SU-DHL-6 (cell line): ENCODE measurements at regions not wholly inside any gene's neighbourhood (a gene's known extent, or its start where the extent isn't known, plus 50 kb on each side); places are given as distances from the start of the nearest gene placed in this dataset.

Source experiments
- EZH2phosphoT487 ChIP-seq: fragments of 200-600 bp; sonication (generic), shearing (Covaris generic); conservative IDR thresholded peaks from 2 replicates; pipeline ENCODE4 v1.6.1; 2018; ENCODE audit warnings: mild to moderate bottlenecking, antibody characterized with exemption, low read length, moderate library complexity, mixed read lengths
- TF ChIP-seq, protein P1 (sequence below): fragments of 200-600 bp; sonication (generic); IDR thresholded peaks from one replicate; pipeline ENCODE4 v1.5.1; 2017; ENCODE audit warnings: antibody characterized with exemption, mild to moderate bottlenecking, low read length, moderate library complexity; ENCODE audit not compliant: insufficient read depth, poor library complexity, severe bottlenecking

DNA sequence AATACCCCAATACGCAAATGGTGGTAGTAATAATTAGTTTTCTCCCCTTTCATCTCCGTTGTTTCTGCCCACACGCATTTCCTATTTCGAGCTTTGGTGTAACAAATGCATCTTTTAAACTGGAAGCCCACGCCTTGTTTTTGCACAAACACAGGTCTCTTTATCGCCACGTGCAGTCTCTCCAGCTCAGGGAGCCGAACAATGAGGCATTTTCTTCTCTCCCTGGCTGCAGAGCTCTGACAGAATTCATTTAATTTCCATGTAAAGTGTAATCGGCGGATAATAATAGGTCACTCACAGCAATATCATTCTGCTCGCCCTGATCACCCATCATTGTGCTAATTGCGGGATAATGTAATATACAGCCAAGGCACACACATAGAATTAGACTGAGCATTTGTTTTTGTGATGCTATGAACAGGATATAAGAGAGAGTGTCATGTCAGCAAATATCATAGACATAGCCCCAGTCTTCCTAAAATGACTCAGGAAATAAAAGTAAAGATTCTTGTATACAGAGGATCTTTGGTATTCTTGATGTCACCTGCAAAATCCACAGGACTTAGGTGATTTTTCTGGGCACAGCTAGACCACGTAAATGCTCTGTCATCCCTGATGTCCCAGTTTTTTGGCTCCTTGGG is 452.6 kb upstream of the CDH11 start:
- TF ChIP-seq, protein P1, sequence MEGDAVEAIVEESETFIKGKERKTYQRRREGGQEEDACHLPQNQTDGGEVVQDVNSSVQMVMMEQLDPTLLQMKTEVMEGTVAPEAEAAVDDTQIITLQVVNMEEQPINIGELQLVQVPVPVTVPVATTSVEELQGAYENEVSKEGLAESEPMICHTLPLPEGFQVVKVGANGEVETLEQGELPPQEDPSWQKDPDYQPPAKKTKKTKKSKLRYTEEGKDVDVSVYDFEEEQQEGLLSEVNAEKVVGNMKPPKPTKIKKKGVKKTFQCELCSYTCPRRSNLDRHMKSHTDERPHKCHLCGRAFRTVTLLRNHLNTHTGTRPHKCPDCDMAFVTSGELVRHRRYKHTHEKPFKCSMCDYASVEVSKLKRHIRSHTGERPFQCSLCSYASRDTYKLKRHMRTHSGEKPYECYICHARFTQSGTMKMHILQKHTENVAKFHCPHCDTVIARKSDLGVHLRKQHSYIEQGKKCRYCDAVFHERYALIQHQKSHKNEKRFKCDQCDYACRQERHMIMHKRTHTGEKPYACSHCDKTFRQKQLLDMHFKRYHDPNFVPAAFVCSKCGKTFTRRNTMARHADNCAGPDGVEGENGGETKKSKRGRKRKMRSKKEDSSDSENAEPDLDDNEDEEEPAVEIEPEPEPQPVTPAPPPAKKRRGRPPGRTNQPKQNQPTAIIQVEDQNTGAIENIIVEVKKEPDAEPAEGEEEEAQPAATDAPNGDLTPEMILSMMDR = no peak
- TF ChIP-seq EZH2phosphoT487 = no peak
